ENCODE measurements at regions not wholly inside any gene's neighbourhood (a gene's known extent, or its start where the extent isn't known, plus 50 kb on each side); places are given as distances from the start of the nearest gene placed in this dataset.

- no peak for TF ChIP-seq CTCF (IDR thresholded peaks at IDR 0.05; ENCODE audit: low read length, missing control alignments)
- DNase-seq (ENCODE audit: low read depth): no peak
Observed at GRCh38 chr12:30578426-30578825, 117.2 kb downstream of the IPO8 start.

GRCh38 chr12:30573145-30573544 lies 122.5 kb downstream of the IPO8 start:
- no peak for TF ChIP-seq CTCF (IDR thresholded peaks at IDR 0.05; ENCODE audit: low read length, missing control alignments)
- H3K4me3 ChIP-seq (replicated peaks; ENCODE audit: low read depth, low read length): no peak overlapping the region
- no peak for DNase-seq (ENCODE audit: low read depth)

More at GRCh38 chr12:30578426-30578825, 117.2 kb downstream of the IPO8 start:
- H3K4me3 ChIP-seq (replicated peaks; ENCODE audit: low read depth, low read length): no peak overlapping the region

- no peak for TF ChIP-seq CTCF (IDR thresholded peaks at IDR 0.05; ENCODE audit: low read length, missing control alignments)
- no peak for DNase-seq (ENCODE audit: low read depth)
- no peak overlapping the region for H3K4me3 ChIP-seq (replicated peaks; ENCODE audit: low read depth, low read length)
Observed at GRCh38 chr12:30570211-30570890, 125.3 kb downstream of the IPO8 start.

- no peak overlapping the region for H3K4me3 ChIP-seq (replicated peaks; ENCODE audit: low read depth, low read length)
- no peak for TF ChIP-seq CTCF (IDR thresholded peaks at IDR 0.05; ENCODE audit: low read length, missing control alignments)
- DNase-seq (ENCODE audit: low read depth): no peak
Observed at GRCh38 chr12:30569426-30569825, 126.2 kb downstream of the IPO8 start.

- no peak overlapping the region for H3K4me3 ChIP-seq (replicated peaks; ENCODE audit: low read depth, low read length)
- no peak for DNase-seq (ENCODE audit: low read depth)
- TF ChIP-seq CTCF (IDR thresholded peaks at IDR 0.05; ENCODE audit: low read length, missing control alignments): no peak
Observed at GRCh38 chr12:30568453-30568852, 127.2 kb downstream of the IPO8 start.

GRCh38 chr12:30567082-30567481 lies 128.6 kb downstream of the IPO8 start:
- DNase-seq (ENCODE audit: low read depth): no peak
- TF ChIP-seq CTCF (IDR thresholded peaks at IDR 0.05; ENCODE audit: low read length, missing control alignments): no peak
- H3K4me3 ChIP-seq (replicated peaks; ENCODE audit: low read depth, low read length): no peak overlapping the region

GRCh38 chr12:30564394-30564793 lies 131.3 kb downstream of the IPO8 start:
- H3K4me3 ChIP-seq (replicated peaks; ENCODE audit: low read depth, low read length): no peak overlapping the region
- DNase-seq (ENCODE audit: low read depth): no peak
- TF ChIP-seq CTCF (IDR thresholded peaks at IDR 0.05; ENCODE audit: low read length, missing control alignments): no peak

Data from fibroblast of pulmonary artery (primary cell).